ENCODE measurements at regions not wholly inside any gene's neighbourhood (a gene's known extent, or its start where the extent isn't known, plus 50 kb on each side); places are given as distances from the start of the nearest gene placed in this dataset.

GRCh38 chr6:15137086-15137485 is 108.8 kb upstream of the JARID2 start:
- Mint-ChIP-seq H3K27me3 (ENCODE audit: unreplicated experiment) (no peaks in the 10 kb centered on the region), H3K36me3 (ENCODE audit: unreplicated experiment) (no peaks in the 10 kb centered on the region), H3K4me1 (ENCODE audit: low read depth, unreplicated experiment) (peaks cover 17% of the 10 kb centered on the region), H3K4me3 (ENCODE audit: unreplicated experiment) (no peak overlapping the region), H3K27ac (ENCODE audit: unreplicated experiment) (no peak overlapping the region), H3K9me3 (ENCODE audit: unreplicated experiment) (no peaks in the 10 kb centered on the region)
- no peak for TF ChIP-seq CTCF (IDR thresholded peaks at IDR 0.05; ENCODE audit: partially characterized antibody, unreplicated experiment)
- DNase-seq = no peak

GRCh38 chr6:15143086-15143485 is 102.8 kb upstream of the JARID2 start:
- Mint-ChIP-seq H3K4me1 (ENCODE audit: low read depth, unreplicated experiment) (peaks cover 5% of the 10 kb centered on the region), H3K27ac (ENCODE audit: unreplicated experiment) (no peak overlapping the region), H3K27me3 (ENCODE audit: unreplicated experiment) (peaks cover under 1% of the 10 kb centered on the region), H3K36me3 (ENCODE audit: unreplicated experiment) (no peaks in the 10 kb centered on the region), H3K9me3 (ENCODE audit: unreplicated experiment) (peaks cover 1% of the 10 kb centered on the region), H3K4me3 (ENCODE audit: unreplicated experiment) (no peak overlapping the region)
- TF ChIP-seq CTCF (IDR thresholded peaks at IDR 0.05; ENCODE audit: partially characterized antibody, unreplicated experiment) = no peak
- DNase-seq = no peak

GRCh38 chr6:15143540-15143939 is 102.3 kb upstream of the JARID2 start:
- no peak overlapping the region for H3K27ac Mint-ChIP-seq (ENCODE audit: unreplicated experiment)
- DNase-seq = no peak

GRCh38 chr6:15145821-15146220 is 100.0 kb upstream of the JARID2 start:
- no peak overlapping the region for H3K4me3 Mint-ChIP-seq (ENCODE audit: unreplicated experiment)
- peaks cover 6% of the 10 kb centered on the region for H3K27me3 Mint-ChIP-seq (ENCODE audit: unreplicated experiment)
- H3K9me3 Mint-ChIP-seq (ENCODE audit: unreplicated experiment) = peaks cover 7% of the 10 kb centered on the region
- no peak overlapping the region for H3K27ac Mint-ChIP-seq (ENCODE audit: unreplicated experiment)
- DNase-seq = no peak
- peaks cover 12% of the 10 kb centered on the region for H3K4me1 Mint-ChIP-seq (ENCODE audit: low read depth, unreplicated experiment)
- no peak for TF ChIP-seq CTCF (IDR thresholded peaks at IDR 0.05; ENCODE audit: partially characterized antibody, unreplicated experiment)
- no peaks in the 10 kb centered on the region for H3K36me3 Mint-ChIP-seq (ENCODE audit: unreplicated experiment)

More at GRCh38 chr6:15143540-15143939, 102.3 kb upstream of the JARID2 start:
- peaks cover 3% of the 10 kb centered on the region for H3K27me3 Mint-ChIP-seq (ENCODE audit: unreplicated experiment)
- H3K4me1 Mint-ChIP-seq (ENCODE audit: low read depth, unreplicated experiment) = peaks cover 8% of the 10 kb centered on the region
- peaks cover 4% of the 10 kb centered on the region for H3K9me3 Mint-ChIP-seq (ENCODE audit: unreplicated experiment)
- no peaks in the 10 kb centered on the region for H3K36me3 Mint-ChIP-seq (ENCODE audit: unreplicated experiment)
- H3K4me3 Mint-ChIP-seq (ENCODE audit: unreplicated experiment) = no peak overlapping the region
- no peak for TF ChIP-seq CTCF (IDR thresholded peaks at IDR 0.05; ENCODE audit: partially characterized antibody, unreplicated experiment)

- Mint-ChIP-seq H3K27me3 (ENCODE audit: unreplicated experiment) (peaks cover 6% of the 10 kb centered on the region), H3K36me3 (ENCODE audit: unreplicated experiment) (no peaks in the 10 kb centered on the region), H3K9me3 (ENCODE audit: unreplicated experiment) (peaks cover 7% of the 10 kb centered on the region), H3K4me3 (ENCODE audit: unreplicated experiment) (no peak overlapping the region), H3K27ac (ENCODE audit: unreplicated experiment) (peak overlapping the region; percentile 85), H3K4me1 (ENCODE audit: low read depth, unreplicated experiment) (peaks cover 15% of the 10 kb centered on the region)
- TF ChIP-seq CTCF (IDR thresholded peaks at IDR 0.05; ENCODE audit: partially characterized antibody, unreplicated experiment) = no peak
- DNase-seq = no peak
These were observed 98.0 kb upstream of the JARID2 start for GRCh38 chr6:15147827-15148226.

All from glutamatergic neuron (in vitro differentiated cells).